ENCODE measurements at regions not wholly inside any gene's neighbourhood (a gene's known extent, or its start where the extent isn't known, plus 50 kb on each side); places are given as distances from the start of the nearest gene placed in this dataset.

GRCh38 chr15:91498046-91498748 lies 355.3 kb upstream of the SLCO3A1 start (continued):
- no peak for TF ChIP-seq CTCF (conservative IDR thresholded peaks at IDR 0.05; ENCODE audit: low read depth in 2 of 2)
- no peak for TF ChIP-seq REST (IDR thresholded peaks at IDR 0.05; ENCODE audit: unreplicated experiment)
- TF ChIP-seq JUNB (IDR thresholded peaks at IDR 0.05; ENCODE audit: unreplicated experiment) = no peak
- TF ChIP-seq EZH2 (IDR thresholded peaks at IDR 0.05; ENCODE audit: low read depth, unreplicated experiment) = no peak

GRCh38 chr15:91498749-91499062 lies 354.8 kb upstream of the SLCO3A1 start:
- H3K36me3 Mint-ChIP-seq (ENCODE audit: low read depth) = peaks cover 6% of the 10 kb centered on the region; the same call in 2 of the 3 replicates
- Histone ChIP-seq H3K4me2 (no peak overlapping the region), H2AFZ (peak overlapping the region; percentile 23; the same call in 1 of the 2 replicates), H3K4me1 (ENCODE audit: insufficient read depth) (peaks cover 15% of the 10 kb centered on the region), H3K9me2 (ENCODE audit: insufficient read depth) (no peaks in the 10 kb centered on the region), H3K36me3 (ENCODE audit: insufficient read depth) (no peaks in the 10 kb centered on the region), H3K27me3 (ENCODE audit: insufficient read depth) (no peaks in the 10 kb centered on the region), H4K20me1 (replicated peaks; ENCODE audit: insufficient read depth) (no peaks in the 10 kb centered on the region), H3F3A (replicated peaks; ENCODE audit: low read depth) (no peaks in the 10 kb centered on the region), H3K4me3 (no peak overlapping the region), H3K27ac (ENCODE audit: low read depth) (no peak overlapping the region), H3K79me2 (replicated peaks; ENCODE audit: insufficient read depth) (no peaks in the 10 kb centered on the region)
- H3K27me3 Mint-ChIP-seq (ENCODE audit: insufficient read depth, low read depth, poor library complexity) = peaks cover 2% of the 10 kb centered on the region
- peaks cover 13% of the 10 kb centered on the region for H3K4me1 Mint-ChIP-seq
- DNase-seq (ENCODE audit: low spot score) (no peak), ATAC-seq (no peak)
- H3K27ac Mint-ChIP-seq = no peak overlapping the region
- no peak overlapping the region for H3K4me3 Mint-ChIP-seq
- peaks cover 9% of the 10 kb centered on the region; the same call in 2 of the 3 replicates for H3K9me3 Mint-ChIP-seq
- TF ChIP-seq ZNF114 (CRISPR knock-in tag; IDR thresholded peaks at IDR 0.05) (no peak), ZNF331 (CRISPR knock-in tag; IDR thresholded peaks at IDR 0.05; ENCODE audit: low read depth) (no peak), ZNF462 (CRISPR knock-in tag; IDR thresholded peaks at IDR 0.05) (no peak), EZH2 (IDR thresholded peaks at IDR 0.05; ENCODE audit: low read depth, unreplicated experiment) (no peak), STAT1 (IDR thresholded peaks at IDR 0.05; ENCODE audit: unreplicated experiment) (no peak), POLR2AphosphoS5 (IDR thresholded peaks at IDR 0.05; ENCODE audit: low read depth) (no peak), JUNB (IDR thresholded peaks at IDR 0.05; ENCODE audit: unreplicated experiment) (no peak), REST (IDR thresholded peaks at IDR 0.05; ENCODE audit: unreplicated experiment) (no peak)
